Endothelial cell (in vitro differentiated cells): ENCODE measurements at regions not wholly inside any gene's neighbourhood (a gene's known extent, or its start where the extent isn't known, plus 50 kb on each side); places are given as distances from the start of the nearest gene placed in this dataset.

ENCODE experiments used
- DNase-seq: peaks from one replicate; pipeline ENCODE4 v3.0.0; 2021; ENCODE audit warnings: low spot score
- H3K27ac Mint-ChIP-seq: one replicate; pipeline ENCODE4 v1.8.0; 2021; ENCODE audit warnings: mixed read lengths, inconsistent platforms; ENCODE audit not compliant: unreplicated experiment
- H3K27me3 Mint-ChIP-seq: one replicate; pipeline ENCODE4 v1.8.0; 2021; ENCODE audit warnings: mild to moderate bottlenecking, moderate library complexity, mixed read lengths, inconsistent platforms; ENCODE audit not compliant: unreplicated experiment
- H3K36me3 Mint-ChIP-seq: one replicate; pipeline ENCODE4 v1.8.0; 2021; ENCODE audit warnings: mild to moderate bottlenecking, low read depth, mixed read lengths, inconsistent platforms; ENCODE audit not compliant: unreplicated experiment
- H3K4me1 Mint-ChIP-seq: one replicate; pipeline ENCODE4 v1.8.0; 2021; ENCODE audit warnings: mild to moderate bottlenecking, mixed read lengths, inconsistent platforms; ENCODE audit not compliant: unreplicated experiment
- H3K4me3 Mint-ChIP-seq: one replicate; pipeline ENCODE4 v1.8.0; 2021; ENCODE audit warnings: mild to moderate bottlenecking, mixed read lengths, inconsistent platforms; ENCODE audit not compliant: unreplicated experiment
- H3K9me3 Mint-ChIP-seq: one replicate; pipeline ENCODE4 v1.8.0; 2021; ENCODE audit warnings: mixed read lengths, inconsistent platforms; ENCODE audit not compliant: unreplicated experiment
- TF ChIP-seq, protein P1 (sequence below): fragments of 200-600 bp; sonication (generic); IDR thresholded peaks from one replicate; pipeline ENCODE4 v1.5.0; 2021; ENCODE audit warnings: antibody characterized with exemption; ENCODE audit not compliant: unreplicated experiment

GRCh38 chr3:168470380-168470779 is 374.7 kb upstream of the GOLIM4 start:
- H3K4me3 Mint-ChIP-seq: no peak overlapping the region
- H3K27ac Mint-ChIP-seq: no peak overlapping the region
- no peaks in the 10 kb centered on the region for H3K9me3 Mint-ChIP-seq
- H3K4me1 Mint-ChIP-seq: no peaks in the 10 kb centered on the region
- H3K36me3 Mint-ChIP-seq: no peaks in the 10 kb centered on the region
- DNase-seq: no peak
- H3K27me3 Mint-ChIP-seq: no peaks in the 10 kb centered on the region
- TF ChIP-seq, protein P1, sequence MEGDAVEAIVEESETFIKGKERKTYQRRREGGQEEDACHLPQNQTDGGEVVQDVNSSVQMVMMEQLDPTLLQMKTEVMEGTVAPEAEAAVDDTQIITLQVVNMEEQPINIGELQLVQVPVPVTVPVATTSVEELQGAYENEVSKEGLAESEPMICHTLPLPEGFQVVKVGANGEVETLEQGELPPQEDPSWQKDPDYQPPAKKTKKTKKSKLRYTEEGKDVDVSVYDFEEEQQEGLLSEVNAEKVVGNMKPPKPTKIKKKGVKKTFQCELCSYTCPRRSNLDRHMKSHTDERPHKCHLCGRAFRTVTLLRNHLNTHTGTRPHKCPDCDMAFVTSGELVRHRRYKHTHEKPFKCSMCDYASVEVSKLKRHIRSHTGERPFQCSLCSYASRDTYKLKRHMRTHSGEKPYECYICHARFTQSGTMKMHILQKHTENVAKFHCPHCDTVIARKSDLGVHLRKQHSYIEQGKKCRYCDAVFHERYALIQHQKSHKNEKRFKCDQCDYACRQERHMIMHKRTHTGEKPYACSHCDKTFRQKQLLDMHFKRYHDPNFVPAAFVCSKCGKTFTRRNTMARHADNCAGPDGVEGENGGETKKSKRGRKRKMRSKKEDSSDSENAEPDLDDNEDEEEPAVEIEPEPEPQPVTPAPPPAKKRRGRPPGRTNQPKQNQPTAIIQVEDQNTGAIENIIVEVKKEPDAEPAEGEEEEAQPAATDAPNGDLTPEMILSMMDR: no peak

DNA sequence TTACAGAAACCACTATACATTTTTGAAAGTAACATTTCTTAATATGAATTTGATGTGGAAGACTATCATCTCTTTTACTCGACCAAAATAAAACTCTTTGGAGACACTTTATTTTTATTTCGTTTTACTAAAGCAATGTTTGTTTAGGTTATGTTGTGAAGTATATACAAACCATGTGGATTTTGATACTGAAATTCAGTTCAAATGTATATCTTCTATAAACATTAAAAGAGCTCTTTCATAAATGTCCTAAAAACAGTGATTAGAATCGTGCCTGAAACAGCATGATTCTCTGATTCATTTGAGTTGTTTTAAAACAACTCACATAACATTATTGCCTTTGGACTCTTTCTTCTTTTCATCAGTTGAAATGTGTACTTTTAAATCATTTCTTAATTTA is 373.7 kb upstream of the GOLIM4 start:
- no peak overlapping the region for H3K4me3 Mint-ChIP-seq
- no peaks in the 10 kb centered on the region for H3K27me3 Mint-ChIP-seq
- DNase-seq: no peak
- peaks cover 7% of the 10 kb centered on the region for H3K4me1 Mint-ChIP-seq
- no peaks in the 10 kb centered on the region for H3K36me3 Mint-ChIP-seq
- TF ChIP-seq, protein P1: no peak
- no peak overlapping the region for H3K27ac Mint-ChIP-seq
- H3K9me3 Mint-ChIP-seq: no peaks in the 10 kb centered on the region

DNA sequence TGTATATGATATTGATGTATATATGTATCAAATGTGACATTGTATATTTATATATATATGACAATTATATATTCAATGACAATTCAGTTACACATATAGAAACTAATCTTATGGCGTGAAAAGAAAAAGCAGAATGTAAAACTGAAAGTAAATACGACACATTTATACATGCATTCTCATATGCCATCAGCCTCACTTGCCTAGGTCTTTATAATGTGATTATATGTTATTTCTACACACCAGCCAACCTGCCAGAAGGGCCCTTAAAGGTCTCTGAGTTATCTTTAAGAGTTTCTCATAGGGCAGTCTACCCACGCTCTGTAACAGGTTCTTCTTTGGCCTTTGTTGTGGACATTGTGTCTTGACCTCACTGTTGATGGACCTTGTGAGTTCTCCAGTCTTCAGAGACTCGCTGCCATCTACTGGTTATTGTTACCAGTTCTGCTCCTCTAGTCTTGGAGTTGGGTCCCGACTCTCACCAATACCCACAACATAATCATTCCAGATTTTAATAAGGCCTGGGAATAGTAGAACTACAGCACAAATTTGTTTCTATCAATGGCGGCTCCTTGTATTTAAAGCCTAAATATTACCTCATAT is 371.5 kb upstream of the GOLIM4 start:
- Mint-ChIP-seq H3K4me1 (peaks cover 16% of the 10 kb centered on the region), H3K27me3 (no peaks in the 10 kb centered on the region), H3K9me3 (no peaks in the 10 kb centered on the region), H3K4me3 (no peak overlapping the region), H3K36me3 (no peaks in the 10 kb centered on the region), H3K27ac (no peak overlapping the region)
- TF ChIP-seq, protein P1: no peak
- peak; percentile 35 for DNase-seq

GRCh38 chr3:168461793-168462192 is 366.1 kb upstream of the GOLIM4 start:
- Mint-ChIP-seq H3K4me1 (peaks cover 16% of the 10 kb centered on the region), H3K36me3 (no peaks in the 10 kb centered on the region), H3K9me3 (no peaks in the 10 kb centered on the region), H3K4me3 (no peak overlapping the region), H3K27ac (no peak overlapping the region), H3K27me3 (no peaks in the 10 kb centered on the region)
- TF ChIP-seq, protein P1: no peak
- DNase-seq: no peak

- Mint-ChIP-seq H3K4me1 (peaks cover 8% of the 10 kb centered on the region), H3K36me3 (no peaks in the 10 kb centered on the region), H3K27ac (no peak overlapping the region), H3K4me3 (no peak overlapping the region), H3K27me3 (no peaks in the 10 kb centered on the region), H3K9me3 (no peaks in the 10 kb centered on the region)
- TF ChIP-seq, protein P1: no peak
- DNase-seq: no peak
Observed at GRCh38 chr3:168459226-168459784, 363.6 kb upstream of the GOLIM4 start.
